ENCODE measurements at regions not wholly inside any gene's neighbourhood (a gene's known extent, or its start where the extent isn't known, plus 50 kb on each side); places are given as distances from the start of the nearest gene placed in this dataset.

GRCh38 chr5:17732351-17732923 lies 98.2 kb downstream of the TAF11L14 start:
- TF ChIP-seq, protein P1, sequence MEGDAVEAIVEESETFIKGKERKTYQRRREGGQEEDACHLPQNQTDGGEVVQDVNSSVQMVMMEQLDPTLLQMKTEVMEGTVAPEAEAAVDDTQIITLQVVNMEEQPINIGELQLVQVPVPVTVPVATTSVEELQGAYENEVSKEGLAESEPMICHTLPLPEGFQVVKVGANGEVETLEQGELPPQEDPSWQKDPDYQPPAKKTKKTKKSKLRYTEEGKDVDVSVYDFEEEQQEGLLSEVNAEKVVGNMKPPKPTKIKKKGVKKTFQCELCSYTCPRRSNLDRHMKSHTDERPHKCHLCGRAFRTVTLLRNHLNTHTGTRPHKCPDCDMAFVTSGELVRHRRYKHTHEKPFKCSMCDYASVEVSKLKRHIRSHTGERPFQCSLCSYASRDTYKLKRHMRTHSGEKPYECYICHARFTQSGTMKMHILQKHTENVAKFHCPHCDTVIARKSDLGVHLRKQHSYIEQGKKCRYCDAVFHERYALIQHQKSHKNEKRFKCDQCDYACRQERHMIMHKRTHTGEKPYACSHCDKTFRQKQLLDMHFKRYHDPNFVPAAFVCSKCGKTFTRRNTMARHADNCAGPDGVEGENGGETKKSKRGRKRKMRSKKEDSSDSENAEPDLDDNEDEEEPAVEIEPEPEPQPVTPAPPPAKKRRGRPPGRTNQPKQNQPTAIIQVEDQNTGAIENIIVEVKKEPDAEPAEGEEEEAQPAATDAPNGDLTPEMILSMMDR (IDR thresholded peaks at IDR 0.05; ENCODE audit: low read depth, low read length, missing control alignments), result no peak
- H3K4me3 ChIP-seq (ENCODE audit: low read depth, low read length), result no peak overlapping the region
- no peak for DNase-seq (ENCODE audit: low read depth)

GRCh38 chr5:17734011-17734410 lies 99.8 kb downstream of the TAF11L14 start:
- H3K4me3 ChIP-seq (ENCODE audit: low read depth, low read length), result no peak overlapping the region
- TF ChIP-seq, protein P1 (IDR thresholded peaks at IDR 0.05; ENCODE audit: low read depth, low read length, missing control alignments), result no peak
- DNase-seq (ENCODE audit: low read depth), result no peak

DNA sequence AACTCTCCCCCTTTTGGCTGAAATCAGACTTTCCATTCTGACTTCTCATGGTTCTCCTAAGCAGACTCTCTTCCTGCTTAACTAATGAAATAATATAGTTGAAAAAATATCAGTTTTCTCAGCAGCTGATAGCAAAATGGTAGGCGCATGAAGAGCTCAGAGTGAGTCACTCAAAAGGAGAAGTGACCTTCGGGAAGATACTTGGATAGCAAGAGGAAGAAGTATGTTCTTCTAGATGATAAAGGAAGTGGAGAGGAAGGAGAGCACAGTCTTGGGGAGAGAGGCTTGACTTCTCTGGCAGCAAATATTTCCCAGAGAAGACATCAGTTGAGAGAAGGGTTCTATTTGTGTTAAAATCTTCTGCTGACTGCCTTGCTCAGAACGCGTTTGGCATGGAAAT lies 101.5 kb downstream of the TAF11L14 start:
- DNase-seq (ENCODE audit: low read depth), result no peak
- no peak overlapping the region for H3K4me3 ChIP-seq (ENCODE audit: low read depth, low read length)
- TF ChIP-seq, protein P1 (IDR thresholded peaks at IDR 0.05; ENCODE audit: low read depth, low read length, missing control alignments), result no peak

DNA sequence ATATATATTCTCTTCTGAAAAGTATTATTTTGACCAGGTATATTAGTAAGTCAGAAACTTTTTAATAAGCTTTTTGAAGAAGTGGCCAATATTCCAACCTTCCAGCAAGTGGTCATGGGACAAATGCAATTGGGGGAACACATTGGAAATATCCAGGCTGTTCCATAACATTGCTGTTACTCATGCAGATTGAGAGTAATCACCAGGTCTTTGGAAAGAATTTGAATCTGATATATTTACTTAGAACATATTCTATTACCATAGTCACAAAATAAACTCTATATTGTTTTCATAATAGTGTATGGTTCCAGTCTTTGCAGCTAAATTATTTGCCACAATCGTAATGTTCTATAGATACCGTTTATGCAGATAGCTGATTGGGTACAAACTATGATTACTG lies 102.8 kb downstream of the TAF11L14 start:
- no peak overlapping the region for H3K4me3 ChIP-seq (ENCODE audit: low read depth, low read length)
- TF ChIP-seq, protein P1 (IDR thresholded peaks at IDR 0.05; ENCODE audit: low read depth, low read length, missing control alignments), result no peak
- no peak for DNase-seq (ENCODE audit: low read depth)

GRCh38 chr5:17738446-17738845 lies 104.2 kb downstream of the TAF11L14 start:
- DNase-seq (ENCODE audit: low read depth), result no peak
- TF ChIP-seq, protein P1 (IDR thresholded peaks at IDR 0.05; ENCODE audit: low read depth, low read length, missing control alignments), result no peak
- H3K4me3 ChIP-seq (ENCODE audit: low read depth, low read length), result no peak overlapping the region

DNA sequence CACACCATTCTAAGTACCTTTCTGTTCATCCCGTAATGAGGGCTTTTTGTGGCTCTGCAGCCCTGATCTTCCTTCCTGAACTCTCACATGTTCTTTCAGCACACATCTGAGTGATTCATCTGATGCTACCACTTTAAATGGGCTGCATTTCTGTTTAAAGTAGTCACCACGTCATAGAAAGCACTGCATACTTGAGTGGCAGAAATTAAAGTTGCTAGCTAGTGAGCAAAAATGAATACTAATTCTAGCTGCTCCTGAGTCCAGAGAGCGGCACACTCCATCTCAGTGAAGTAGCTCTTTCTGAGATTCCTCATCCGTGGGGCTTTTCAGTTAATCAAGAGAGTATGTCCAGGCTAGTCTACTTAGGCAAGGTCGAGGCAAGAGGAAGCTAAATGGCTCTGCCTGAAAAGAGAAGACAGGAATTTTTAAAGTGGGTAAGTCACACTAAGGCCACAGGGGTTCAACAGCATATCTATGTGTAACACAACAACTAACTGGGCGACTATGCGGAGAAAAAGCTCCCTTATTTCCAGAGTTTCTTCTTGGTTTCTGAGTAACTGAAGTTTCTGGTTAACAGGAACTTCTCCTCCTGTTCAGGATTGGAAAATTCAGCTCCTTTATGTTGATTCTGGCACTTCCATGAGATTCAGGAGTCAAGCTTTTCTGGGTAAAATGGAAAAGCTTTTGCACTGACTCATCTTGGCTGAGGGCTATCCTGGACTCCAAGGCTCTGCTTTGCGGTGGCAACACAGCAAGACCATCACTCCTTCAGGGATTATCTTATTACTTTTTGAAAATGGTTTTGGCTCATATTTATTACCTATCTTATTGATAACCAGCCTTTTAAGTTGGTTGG lies 109.5 kb downstream of the TAF11L14 start:
- TF ChIP-seq, protein P1 (IDR thresholded peaks at IDR 0.05; ENCODE audit: low read depth, low read length, missing control alignments), result no peak
- no peak overlapping the region for H3K4me3 ChIP-seq (ENCODE audit: low read depth, low read length)
- no peak for DNase-seq (ENCODE audit: low read depth)

Measured in GM12864 (cell line).